ENCODE measurements at regions not wholly inside any gene's neighbourhood (a gene's known extent, or its start where the extent isn't known, plus 50 kb on each side); places are given as distances from the start of the nearest gene placed in this dataset.

DNA sequence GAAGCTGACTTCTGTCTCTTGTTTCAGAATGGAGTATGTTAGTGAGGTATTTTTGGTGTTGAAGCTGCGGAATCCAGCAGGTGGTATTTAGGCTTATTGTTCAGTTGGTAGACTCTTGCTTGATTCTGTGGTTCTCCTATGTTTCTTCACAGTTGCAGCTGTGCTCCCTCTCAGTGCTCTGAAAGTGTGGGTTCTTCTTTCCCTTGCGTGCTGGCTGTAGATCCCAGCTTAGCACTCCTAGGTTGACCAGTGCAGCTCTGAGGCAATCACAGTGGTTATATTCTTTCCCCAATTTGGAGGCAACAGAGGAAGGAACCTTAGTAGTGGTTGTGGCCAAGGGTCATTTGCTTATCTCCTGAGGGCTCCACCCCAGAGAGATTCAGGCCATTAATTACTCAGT is 269.2 kb upstream of the NRIP1 start:
- no peaks in the 10 kb centered on the region for H3K79me2 ChIP-seq (ENCODE audit: insufficient read depth, low read length)
- no peak overlapping the region for H3K9ac ChIP-seq (ENCODE audit: insufficient read depth, low read length, poor library complexity, severe bottlenecking)
- no peaks in the 10 kb centered on the region for H3K27me3 ChIP-seq (ENCODE audit: control insufficient read depth in 2 of 2, insufficient read depth in 2 of 2, low read length in 2 of 2)
- H3K27me3 Mint-ChIP-seq (ENCODE audit: low read depth in 3 of 3): no peaks in the 10 kb centered on the region
- H3K4me1 Mint-ChIP-seq: peaks cover 19% of the 10 kb centered on the region
- DNase-seq: peak; percentile 17 to 21 (median 19)
- no peaks in the 10 kb centered on the region for H3K36me3 ChIP-seq (replicated peaks in 1 of 2; ENCODE audit: control insufficient read depth in 1 of 2, insufficient read depth in 2 of 2, low read length in 2 of 2)
- H3K9me3 Mint-ChIP-seq: peaks cover 0 to 6% (median 0%) of the 10 kb centered on the region in 7 donors
- no peaks in the 10 kb centered on the region for H4K20me1 ChIP-seq (ENCODE audit: insufficient read depth, low read length)
- 29% methylated on average over 1 of the region's 2 CpGs for WGBS (ENCODE audit: insufficient coverage)
- peak overlapping the region; percentile 4 for H3K4me2 ChIP-seq (replicated peaks; ENCODE audit: extremely low read depth, low read length, poor library complexity, severe bottlenecking)
- peaks cover 11 to 16% of the 10 kb centered on the region in 2 donors for H3K4me1 ChIP-seq (ENCODE audit: control insufficient read depth in 1 of 2, insufficient read depth in 2 of 2, low read length in 2 of 2)
- no peak overlapping the region for H2AFZ ChIP-seq (ENCODE audit: insufficient read depth, low read depth, low read length, poor library complexity, severe bottlenecking)
- intact Hi-C loops (cut with micrococcal nuclease): no loop called here
- H3K4me3 Mint-ChIP-seq: peak overlapping the region in 1 of 2 donors; percentile 21
- peak overlapping the region in 1 of 2 donors; percentile 42 for H3K27ac ChIP-seq (ENCODE audit: low read depth in 1 of 2, low read length in 2 of 2)
- H3K9me3 ChIP-seq (replicated peaks in 1 of 2; ENCODE audit: control insufficient read depth in 1 of 2, insufficient read depth in 1 of 2, low read length in 2 of 2): no peaks in the 10 kb centered on the region
- H3K36me3 Mint-ChIP-seq: no peaks in the 10 kb centered on the region
- peak overlapping the region in 3 of 7 donors; percentile 1 to 58 (median 3) for H3K27ac Mint-ChIP-seq
- TF ChIP-seq, protein P1, sequence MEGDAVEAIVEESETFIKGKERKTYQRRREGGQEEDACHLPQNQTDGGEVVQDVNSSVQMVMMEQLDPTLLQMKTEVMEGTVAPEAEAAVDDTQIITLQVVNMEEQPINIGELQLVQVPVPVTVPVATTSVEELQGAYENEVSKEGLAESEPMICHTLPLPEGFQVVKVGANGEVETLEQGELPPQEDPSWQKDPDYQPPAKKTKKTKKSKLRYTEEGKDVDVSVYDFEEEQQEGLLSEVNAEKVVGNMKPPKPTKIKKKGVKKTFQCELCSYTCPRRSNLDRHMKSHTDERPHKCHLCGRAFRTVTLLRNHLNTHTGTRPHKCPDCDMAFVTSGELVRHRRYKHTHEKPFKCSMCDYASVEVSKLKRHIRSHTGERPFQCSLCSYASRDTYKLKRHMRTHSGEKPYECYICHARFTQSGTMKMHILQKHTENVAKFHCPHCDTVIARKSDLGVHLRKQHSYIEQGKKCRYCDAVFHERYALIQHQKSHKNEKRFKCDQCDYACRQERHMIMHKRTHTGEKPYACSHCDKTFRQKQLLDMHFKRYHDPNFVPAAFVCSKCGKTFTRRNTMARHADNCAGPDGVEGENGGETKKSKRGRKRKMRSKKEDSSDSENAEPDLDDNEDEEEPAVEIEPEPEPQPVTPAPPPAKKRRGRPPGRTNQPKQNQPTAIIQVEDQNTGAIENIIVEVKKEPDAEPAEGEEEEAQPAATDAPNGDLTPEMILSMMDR (IDR thresholded peaks at IDR 0.05): no peak
- no peak overlapping the region for H3K4me3 ChIP-seq (replicated peaks in 1 of 3; ENCODE audit: low read depth in 2 of 3, low read length in 3 of 3)

DNA sequence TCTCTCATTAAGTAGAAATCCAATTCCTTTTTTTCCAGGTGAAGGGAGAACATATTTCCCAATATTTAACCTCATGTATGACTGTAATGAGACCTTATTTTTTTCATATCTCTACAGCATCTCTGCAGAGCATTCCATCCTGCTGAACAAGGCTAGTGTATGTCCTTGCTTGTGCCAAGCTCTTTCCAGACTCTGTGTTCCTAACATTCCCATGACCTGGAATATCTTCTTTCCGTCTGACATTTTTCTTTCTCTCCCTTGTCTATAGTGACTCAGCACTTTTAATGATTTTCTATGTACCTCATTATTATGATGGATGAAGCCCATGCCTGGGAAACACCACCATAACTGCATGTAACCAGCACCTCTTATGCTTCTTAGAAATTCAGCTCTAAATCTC is 278.3 kb upstream of the NRIP1 start:
- TF ChIP-seq, protein P1 (IDR thresholded peaks at IDR 0.05): no peak
- peaks cover 0 to 8% (median 3%) of the 10 kb centered on the region in 7 donors for H3K9me3 Mint-ChIP-seq
- intact Hi-C loops (cut with micrococcal nuclease): no loop called here

More for the DNA sequence above, 278.3 kb upstream of the NRIP1 start:
- Histone ChIP-seq H3K4me3 (replicated peaks in 1 of 3; ENCODE audit: low read depth in 2 of 3, low read length in 3 of 3) (no peak overlapping the region), H3K4me2 (replicated peaks; ENCODE audit: extremely low read depth, low read length, poor library complexity, severe bottlenecking) (no peak overlapping the region), H3K9me3 (replicated peaks in 1 of 2; ENCODE audit: control insufficient read depth in 1 of 2, insufficient read depth in 1 of 2, low read length in 2 of 2) (no peaks in the 10 kb centered on the region), H3K27me3 (ENCODE audit: control insufficient read depth in 2 of 2, insufficient read depth in 2 of 2, low read length in 2 of 2) (no peaks in the 10 kb centered on the region), H3K27ac (ENCODE audit: low read depth in 1 of 2, low read length in 2 of 2) (no peak overlapping the region), H2AFZ (ENCODE audit: insufficient read depth, low read depth, low read length, poor library complexity, severe bottlenecking) (no peak overlapping the region), H3K36me3 (replicated peaks in 1 of 2; ENCODE audit: control insufficient read depth in 1 of 2, insufficient read depth in 2 of 2, low read length in 2 of 2) (no peaks in the 10 kb centered on the region), H3K79me2 (ENCODE audit: insufficient read depth, low read length) (no peaks in the 10 kb centered on the region), H3K4me1 (ENCODE audit: control insufficient read depth in 1 of 2, insufficient read depth in 2 of 2, low read length in 2 of 2) (no peaks in the 10 kb centered on the region), H3K9ac (ENCODE audit: insufficient read depth, low read length, poor library complexity, severe bottlenecking) (no peak overlapping the region), H4K20me1 (ENCODE audit: insufficient read depth, low read length) (no peaks in the 10 kb centered on the region)
- H3K36me3 Mint-ChIP-seq: no peaks in the 10 kb centered on the region
- no peak overlapping the region for H3K27ac Mint-ChIP-seq
- H3K4me1 Mint-ChIP-seq: no peaks in the 10 kb centered on the region
- DNase-seq: no peak
- H3K27me3 Mint-ChIP-seq (ENCODE audit: low read depth in 3 of 3): peaks cover 0 to 2% (median 0%) of the 10 kb centered on the region in 3 donors
- no CpG with 5 or more reads among the region's 1 CpG for WGBS (ENCODE audit: insufficient coverage)
- H3K4me3 Mint-ChIP-seq: no peak overlapping the region

Measured in CD14-positive monocyte (primary cell).